HG03039 (cell line): ENCODE measurements at regions not wholly inside any gene's neighbourhood (a gene's known extent, or its start where the extent isn't known, plus 50 kb on each side); places are given as distances from the start of the nearest gene placed in this dataset.
"Not testable (repeated sequence)": the region's sequence is repeated elsewhere in the genome, so short reads cannot be mapped to it uniquely, and the experiment has no call there.

Source experiments
- ATAC-seq: cut with Tn5 transposase; IDR thresholded peaks from one replicate; pipeline ENCODE4 v1.9.1; 2021; ENCODE audit warnings: mild to moderate bottlenecking, moderate library complexity; ENCODE audit not compliant: unreplicated experiment

DNA sequence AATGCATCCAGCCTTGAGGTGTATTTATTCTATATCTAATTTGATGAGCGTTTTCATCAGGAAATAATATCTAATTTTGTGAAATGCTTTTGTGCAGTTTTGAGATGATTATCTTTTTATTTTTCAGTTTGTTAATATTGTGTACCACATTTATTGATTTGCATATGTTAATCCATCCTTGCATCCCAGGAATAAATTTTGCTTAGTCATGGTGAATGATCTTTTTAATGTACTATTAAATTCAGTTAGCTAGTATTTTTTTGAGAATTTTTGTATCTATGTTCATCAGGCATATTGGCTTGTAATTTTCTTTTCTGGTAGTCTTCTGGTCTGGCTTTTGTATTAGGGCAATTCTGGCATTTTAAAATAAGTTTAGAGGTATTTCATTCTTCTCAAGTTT is 697.5 kb upstream of the ADGRL4 start:
- ATAC-seq = no peak

DNA sequence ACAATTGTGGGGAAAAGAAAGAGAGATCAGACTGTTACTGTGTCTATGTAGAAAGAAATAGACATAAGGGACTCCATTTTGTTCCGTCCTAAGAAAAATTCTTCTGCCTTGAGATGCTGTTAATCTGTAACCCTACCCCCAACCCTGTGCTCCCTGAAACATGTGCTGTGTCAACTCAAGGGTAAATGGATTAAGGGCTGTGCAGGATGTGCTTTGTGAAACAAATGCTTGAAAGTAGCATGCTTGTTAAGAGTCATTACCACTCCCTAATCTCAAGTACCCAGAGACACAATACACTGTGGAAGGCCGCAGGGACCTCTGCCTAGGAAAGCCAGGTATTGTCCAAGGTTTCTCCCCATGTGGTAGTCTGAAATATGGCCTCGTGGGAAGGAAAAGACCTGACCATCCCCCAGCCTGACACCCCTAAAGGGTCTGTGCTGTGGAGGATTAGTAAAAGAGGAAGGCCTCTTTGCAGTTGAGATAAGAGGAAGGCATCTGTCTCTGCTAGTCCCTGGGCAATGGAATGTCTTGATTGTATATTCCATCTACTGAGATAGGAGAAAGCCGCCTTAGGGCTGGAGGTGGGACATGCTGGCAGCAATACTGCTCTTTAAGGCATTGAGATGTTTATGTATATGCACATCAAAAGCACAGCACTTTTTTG is 695.9 kb upstream of the ADGRL4 start:
- not testable (repeated sequence) for ATAC-seq

DNA sequence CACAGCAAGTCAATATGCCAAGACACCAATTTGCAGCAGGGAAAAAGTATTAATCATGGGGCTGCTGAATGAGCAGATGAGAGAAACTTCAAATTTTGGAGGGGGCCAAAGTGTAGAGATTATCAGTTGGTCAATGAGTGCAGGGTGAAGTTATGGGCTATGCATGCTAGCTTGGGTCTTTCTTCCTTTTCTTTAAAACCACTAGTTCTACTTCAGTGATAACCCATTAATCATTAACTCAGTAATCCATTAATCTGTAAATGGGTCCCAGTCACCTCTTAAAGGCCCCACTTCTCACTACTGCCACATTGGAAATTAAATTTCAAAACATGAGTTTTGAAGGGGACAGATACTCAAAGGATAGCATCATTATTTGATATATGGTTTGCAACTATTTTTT is 688.6 kb upstream of the ADGRL4 start:
- peak; percentile 53 for ATAC-seq

DNA sequence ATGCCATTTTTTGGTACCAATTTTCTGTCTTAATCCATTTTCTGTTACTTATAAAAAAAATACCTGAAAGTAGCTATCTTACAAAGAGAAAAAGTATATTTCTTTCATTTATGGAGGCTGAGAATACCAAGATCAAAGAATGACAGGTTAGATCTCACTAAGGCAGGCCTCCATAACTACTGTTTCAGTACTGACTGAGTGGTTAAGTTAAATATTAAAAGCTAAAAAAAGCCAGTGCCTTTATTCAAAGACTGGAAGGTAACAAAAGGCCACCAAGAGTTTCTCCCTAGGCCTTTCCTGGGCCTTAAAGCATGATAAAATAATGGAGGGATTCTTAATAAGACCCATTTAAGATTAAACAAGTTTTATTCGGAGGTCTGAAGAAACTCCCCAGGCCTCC is 687.7 kb upstream of the ADGRL4 start:
- ATAC-seq = no peak

DNA sequence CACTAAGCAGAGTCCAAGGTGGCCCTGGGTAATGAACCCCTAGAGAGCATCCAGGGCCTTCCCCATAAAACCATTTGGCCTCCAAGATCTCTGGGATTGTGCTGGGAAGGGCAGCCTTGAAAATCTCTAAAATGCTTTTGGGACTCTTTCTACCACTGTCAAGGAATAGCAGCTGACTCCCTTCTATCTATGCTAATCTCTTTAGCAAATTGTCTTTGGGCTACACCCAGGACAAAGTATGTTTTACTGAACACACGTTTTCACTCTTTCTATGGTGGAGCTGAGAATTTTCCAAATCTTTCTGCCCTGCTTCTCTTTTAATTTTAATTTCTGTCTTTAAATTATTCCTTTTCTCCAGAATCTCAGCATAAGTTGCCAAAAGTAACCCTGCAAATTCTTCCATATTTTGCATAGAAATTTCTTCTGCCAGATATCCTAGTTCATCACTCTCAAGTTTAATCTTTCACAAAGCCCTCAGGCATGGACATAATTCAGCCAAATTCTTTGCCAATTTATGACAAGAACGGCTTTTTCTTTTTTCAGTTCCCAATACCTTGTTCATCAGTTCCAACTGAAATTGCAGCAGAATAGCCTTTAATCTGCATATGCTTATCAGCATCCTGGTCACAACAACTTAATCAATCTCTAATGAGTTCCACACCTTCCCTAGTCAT is 687.0 kb upstream of the ADGRL4 start:
- ATAC-seq = no peak

DNA sequence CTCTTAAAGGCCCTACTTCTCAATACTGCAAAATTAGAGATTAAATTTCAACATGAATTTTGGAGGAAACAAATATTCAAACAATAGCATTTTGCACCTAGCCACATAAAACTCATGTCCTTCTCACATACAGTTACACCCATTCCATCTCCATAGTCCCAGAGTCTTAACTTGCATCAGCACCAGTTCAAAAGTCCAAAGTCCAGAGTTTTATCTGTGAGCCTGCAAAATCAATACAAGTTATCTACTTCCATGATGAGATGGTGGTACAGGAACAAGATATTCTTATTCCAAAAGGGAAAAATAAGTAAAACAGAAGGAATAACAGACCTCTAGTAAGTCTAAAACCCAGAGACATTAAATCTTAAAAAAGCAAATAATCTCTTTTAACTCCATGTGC is 686.0 kb upstream of the ADGRL4 start:
- no peak for ATAC-seq

DNA sequence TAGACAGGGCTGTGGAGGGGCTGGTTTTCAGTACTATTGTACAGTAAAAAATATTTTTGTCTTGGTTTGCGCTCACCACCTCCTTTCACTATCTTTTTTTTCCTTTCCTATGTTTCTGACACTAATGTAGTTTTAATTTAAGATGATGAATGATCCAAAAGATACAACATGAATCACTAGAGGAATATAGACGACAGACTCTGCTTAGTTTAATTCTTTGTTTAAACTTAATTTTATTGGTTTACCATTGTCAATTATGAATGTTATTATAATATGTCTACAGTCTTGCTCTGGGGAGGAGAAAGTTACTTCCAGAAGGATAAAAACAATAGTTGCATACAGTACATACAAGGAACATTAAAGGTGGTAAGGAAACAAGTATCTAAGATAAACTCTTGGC is 682.4 kb upstream of the ADGRL4 start:
- ATAC-seq = no peak

DNA sequence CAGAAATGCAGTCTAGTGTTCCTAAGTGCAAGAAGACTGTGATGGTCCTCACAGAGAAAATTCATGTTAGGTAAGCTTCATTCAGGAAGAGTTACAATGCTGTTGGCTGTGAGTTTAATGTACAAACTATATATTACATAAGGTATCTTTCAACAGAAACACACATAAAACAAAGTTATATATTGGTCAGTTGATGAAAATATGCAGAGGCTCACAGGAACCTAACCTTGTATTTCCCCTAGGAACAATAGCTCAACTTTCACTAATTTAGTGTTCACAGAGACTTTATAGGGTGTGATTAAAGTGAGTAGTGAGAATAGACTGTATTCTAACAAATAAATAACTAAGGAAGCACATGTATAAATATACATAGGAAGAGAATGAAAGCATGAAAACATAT is 676.9 kb upstream of the ADGRL4 start:
- ATAC-seq = no peak

DNA sequence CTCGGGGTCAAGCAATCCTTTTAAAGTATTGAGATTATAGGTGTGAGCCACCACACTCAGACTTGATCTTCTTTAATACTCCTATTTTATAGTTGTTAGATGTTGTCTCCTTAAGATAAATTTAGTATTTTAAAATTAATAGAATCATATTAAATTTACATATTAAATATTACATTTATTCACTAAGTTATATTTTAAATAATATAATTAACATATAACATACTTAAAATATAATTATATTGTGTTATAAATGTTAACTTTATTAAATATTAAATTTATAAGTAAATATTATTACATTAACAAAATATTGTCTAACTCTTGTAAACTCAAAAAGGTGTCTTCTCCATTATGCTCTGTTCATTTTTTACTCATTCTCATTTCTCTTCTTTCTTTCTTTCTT is 675.9 kb upstream of the ADGRL4 start:
- ATAC-seq = no peak

DNA sequence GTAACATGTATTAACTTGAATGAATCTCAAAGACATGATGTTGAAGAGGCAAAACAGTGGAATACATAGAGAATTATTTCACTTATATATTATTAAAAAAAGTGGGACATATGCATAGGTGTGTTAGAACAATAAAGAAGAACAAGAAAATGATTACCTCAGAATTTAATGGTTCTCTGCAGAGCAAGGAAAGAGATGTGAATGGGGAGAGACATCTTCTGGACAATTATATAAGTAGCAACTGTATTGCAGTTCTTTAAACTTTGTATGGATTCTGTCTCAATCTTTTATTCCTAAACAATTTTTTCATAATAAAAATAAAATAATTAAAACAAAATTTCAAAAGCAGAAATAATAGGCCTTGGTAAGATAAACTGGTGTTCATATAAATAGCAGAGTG is 674.9 kb upstream of the ADGRL4 start:
- ATAC-seq = no peak

DNA sequence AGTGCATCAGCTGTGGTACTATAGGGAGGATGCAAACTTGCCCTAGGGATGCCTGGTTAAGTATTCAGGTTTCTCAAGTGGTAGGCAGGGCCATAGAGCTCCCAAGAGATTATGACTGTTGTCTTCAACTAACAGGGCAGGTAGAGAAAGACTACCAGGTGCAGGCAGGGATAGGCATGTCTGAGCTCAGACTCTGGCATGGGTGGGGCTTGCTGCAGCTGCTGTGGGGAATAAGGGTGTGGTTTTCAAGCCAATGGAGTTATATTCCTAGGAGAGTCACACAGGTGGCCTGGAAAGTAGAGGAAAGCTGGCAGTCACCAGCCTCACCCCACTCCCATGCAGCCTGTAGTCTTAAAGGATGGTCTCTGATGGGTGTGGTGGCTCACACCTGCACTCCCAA is 673.4 kb upstream of the ADGRL4 start:
- no peak for ATAC-seq

DNA sequence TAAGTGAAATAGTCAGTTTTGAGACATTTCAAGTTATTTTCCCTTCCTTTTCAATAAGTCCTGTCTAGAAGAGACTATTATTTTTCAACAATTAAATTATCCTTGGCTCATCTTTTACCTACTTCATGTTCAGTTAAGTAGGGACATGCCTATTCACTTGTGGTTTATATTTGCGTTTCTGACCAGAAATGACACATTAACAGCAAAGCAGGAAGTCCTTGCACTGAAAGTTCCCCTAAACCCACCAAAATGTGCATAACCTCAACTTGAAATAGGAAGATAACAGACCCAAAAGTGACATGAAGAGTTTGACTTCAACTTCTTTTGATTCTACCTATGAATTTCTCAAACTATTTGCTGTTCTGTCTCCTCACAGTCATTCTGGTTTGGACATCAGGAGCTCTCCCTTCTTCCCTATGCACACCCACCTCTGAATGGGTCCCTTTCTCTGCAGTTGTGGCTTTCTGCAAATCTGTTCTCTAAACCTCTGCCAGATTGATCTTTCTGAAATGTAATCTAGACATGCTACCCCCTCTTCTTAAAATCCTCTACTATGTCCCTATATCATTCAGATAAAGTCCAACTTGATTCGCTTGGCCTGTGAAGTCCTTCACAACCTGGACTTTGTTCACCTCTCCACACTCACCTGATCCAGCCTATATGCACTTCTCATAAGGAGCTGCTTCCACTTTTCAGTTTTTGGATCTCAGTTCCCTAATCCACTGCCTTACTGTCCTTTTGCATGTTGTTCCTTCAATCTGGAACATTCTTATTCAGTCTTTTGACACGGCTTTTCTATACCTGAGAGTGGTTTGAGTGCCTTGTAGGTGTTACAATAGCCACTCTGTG is 661.5 kb upstream of the ADGRL4 start:
- ATAC-seq = peak; percentile 62

DNA sequence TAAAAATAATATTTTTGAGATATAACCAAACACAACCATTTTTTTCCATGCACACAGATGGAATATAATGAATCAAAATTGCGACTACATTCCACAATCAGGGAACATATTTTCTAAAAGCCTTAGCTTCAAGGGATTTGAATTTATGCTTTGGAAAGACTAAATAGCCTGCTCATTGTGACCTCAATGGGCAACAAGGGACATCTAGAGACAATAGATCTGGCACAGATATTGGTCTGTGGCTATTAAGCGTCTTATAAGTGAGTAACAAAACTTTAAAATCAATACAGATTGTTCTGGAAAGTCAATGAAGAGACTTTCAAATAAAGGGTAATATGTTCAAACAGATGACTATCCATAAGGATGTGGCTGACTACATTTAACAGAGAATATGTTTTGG is 660.6 kb upstream of the ADGRL4 start:
- ATAC-seq = no peak

DNA sequence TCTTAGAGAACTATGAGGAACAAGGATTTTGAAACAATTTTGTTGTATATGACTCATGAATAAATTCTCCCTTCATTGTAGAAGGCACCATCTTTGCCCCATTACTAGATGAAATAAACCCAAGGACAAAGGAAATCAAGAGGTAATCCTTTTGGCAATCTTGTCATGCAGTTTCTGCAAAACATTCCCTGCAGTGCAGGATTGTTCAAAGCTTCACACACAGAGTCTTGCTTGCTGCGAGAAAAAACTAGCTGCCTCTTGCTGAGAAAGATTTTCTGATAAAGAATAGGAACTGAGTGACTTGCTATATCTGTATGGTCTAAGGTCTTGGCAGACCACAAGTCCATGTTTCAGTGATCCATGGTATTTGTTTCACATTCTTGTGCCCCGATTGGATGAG is 657.4 kb upstream of the ADGRL4 start:
- no peak for ATAC-seq

DNA sequence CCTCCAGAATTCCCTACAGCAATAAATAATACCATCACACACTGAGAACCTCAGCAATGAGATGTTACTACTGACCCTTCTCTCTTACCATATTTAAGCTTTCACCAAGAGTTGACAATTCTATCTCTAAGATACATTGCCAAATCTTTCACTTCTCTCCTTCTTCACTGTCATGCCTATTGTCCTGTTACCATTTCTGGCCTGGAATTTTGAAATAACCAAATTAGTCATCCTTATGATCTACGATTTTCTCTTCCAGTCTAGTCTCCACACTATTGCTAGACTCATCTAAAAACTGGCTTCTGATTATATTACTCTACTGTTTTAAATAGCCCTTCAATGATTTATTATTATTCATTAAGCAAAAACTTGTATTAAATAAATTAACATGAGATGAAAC is 656.1 kb upstream of the ADGRL4 start:
- ATAC-seq = no peak

DNA sequence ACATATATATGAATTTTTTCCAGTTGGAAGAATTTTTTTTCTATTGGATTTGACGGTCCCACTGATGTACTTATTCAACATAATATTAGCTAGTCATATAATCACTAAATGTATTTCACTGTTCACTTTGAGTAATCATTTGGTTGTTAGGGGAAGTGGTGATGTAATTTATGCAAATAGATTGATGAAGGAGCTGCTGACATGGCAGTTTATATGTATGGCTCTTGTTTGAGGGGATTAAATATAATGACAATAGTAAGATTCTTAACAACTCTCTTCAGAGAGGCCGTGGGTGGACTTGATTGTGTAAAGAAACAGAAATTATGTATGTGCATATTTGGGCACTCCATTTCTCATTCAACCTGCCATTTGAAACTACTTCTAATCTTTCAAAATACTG is 653.6 kb upstream of the ADGRL4 start:
- ATAC-seq = no peak

DNA sequence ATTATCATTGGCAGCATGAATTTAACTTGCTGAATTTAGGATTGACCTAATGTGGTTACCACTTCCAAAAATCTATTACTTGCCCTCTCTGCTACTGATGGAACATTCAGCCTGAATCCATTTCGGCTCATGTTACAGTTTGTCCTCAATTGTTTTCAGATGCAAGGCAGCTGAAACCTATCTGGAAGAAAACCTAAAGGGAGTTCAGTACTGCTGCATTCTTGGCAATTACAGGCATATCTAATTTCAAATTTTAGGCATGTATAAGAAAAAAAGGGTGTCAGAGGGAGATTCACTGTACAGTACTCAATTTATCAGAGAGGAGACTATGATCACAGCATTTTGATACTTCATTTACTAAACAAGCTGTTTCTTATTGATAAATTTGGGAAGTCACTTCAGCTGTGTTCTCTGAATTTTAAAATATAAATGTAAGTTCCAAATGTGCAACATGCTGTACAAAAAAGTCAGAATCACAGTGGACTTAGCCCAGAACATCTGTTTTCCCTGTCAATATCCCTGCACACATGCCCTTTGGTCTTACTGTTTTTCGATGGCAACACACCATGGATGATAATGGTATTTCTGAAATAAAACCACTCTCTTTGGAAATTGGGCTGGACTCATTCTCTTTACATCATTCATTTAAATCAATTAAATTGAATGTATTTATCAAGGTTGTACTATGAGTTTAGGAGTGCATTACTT is 651.6 kb upstream of the ADGRL4 start:
- ATAC-seq = no peak

DNA sequence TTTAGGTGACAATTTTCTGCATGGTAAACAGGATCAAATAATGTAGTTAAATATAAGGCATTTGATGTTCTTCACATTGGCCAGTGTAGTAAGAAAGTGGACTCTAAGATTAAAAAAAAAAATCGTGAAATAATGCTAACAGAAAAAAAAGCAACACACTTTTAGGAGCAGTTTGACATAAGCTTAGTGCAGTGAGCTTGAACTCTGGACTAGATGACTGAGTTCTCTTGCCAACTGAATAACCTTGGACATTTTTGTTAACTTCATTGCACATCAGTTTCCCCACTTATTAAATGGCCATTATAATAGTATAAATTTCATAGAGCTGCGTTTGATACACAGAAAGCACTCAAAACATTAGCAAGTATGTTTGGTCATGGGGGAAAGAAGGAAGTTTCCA is 649.3 kb upstream of the ADGRL4 start:
- no peak for ATAC-seq

DNA sequence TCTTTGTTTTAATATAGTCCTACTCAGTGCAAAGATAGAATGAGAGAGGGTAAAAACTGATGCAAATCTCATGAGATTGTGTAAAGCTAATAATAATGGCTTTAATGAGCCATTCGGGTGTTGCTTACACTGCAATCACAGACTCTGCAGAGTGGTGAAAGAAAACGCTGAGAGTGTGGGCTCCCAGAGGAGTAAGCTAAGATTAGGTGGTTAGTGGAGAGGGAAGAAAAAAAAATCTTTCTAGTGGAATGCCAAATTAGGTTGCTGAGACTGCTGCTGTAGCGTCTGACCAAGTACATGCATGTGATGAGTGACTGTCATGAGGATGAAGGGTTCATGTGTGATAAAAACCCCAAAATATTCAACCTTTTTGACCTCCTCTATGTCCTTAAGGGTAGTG is 645.9 kb upstream of the ADGRL4 start:
- no peak for ATAC-seq

DNA sequence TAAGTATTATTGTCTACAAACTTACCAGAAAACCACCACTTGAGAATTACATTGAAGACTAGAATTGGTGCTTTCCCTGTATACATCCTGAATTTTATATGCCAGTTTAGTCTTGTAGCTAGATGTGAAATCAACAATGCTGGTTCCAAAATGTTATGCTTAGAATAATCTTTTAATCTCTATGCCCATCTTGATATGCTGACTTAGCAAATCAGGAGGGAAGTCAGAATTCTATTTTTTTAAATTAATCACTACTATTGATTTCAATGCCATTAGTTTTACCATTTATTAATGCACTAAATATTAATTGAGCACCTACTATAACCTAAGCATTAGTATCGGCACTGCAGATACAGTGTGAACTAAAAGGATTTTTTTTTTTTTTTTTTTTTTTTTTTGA is 641.6 kb upstream of the ADGRL4 start:
- no peak for ATAC-seq

DNA sequence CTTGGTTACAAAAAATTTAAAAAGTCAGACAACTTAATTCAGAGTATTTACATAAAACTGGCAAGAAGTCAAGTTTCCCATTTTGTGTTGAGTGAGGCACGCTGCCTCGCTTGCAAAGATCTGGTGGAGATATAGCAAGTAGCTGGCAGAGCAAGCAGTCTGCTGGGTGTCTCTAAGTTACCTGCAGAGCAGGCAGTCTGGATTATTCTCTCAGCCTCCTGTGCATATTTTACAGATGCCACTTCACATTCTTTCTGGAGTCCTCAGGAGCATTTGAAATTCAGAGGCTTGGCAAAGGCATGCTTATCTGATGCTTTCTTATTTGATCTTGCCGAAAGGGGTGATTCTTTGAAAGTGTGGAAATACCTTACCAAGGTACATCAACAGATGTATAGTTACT is 640.4 kb upstream of the ADGRL4 start:
- ATAC-seq = no peak
